ENCODE measurements at regions not wholly inside any gene's neighbourhood (a gene's known extent, or its start where the extent isn't known, plus 50 kb on each side); places are given as distances from the start of the nearest gene placed in this dataset.

- TF ChIP-seq CTCF (IDR thresholded peaks at IDR 0.05) (no peak), POLR2AphosphoS5 (IDR thresholded peaks at IDR 0.05) (no peak)
Measured at GRCh38 chr14:101619484-101619883, 58.2 kb downstream of the DIO3 start.

All from suprapubic skin (tissue), 3 donors.